ENCODE measurements at regions not wholly inside any gene's neighbourhood (a gene's known extent, or its start where the extent isn't known, plus 50 kb on each side); places are given as distances from the start of the nearest gene placed in this dataset.
"Not testable (repeated sequence)": the region's sequence is repeated elsewhere in the genome, so short reads cannot be mapped to it uniquely, and the experiment has no call there.

- H3K4me1 ChIP-seq (ENCODE audit: control insufficient read depth in 1 of 2, insufficient read depth in 2 of 2, low read length in 2 of 2): no peaks in the 10 kb centered on the region
- Mint-ChIP-seq H3K4me1 (no peaks in the 10 kb centered on the region), H3K9me3 (peaks cover 4 to 14% (median 12%) of the 10 kb centered on the region in 7 donors), H3K36me3 (no peaks in the 10 kb centered on the region), H3K27me3 (ENCODE audit: low read depth in 3 of 3) (peaks cover 0 to 3% (median 0%) of the 10 kb centered on the region in 3 donors), H3K4me3 (no peak overlapping the region), H3K27ac (no peak overlapping the region)
- no peaks in the 10 kb centered on the region for H4K20me1 ChIP-seq (ENCODE audit: insufficient read depth, low read length)
- intact Hi-C loops (cut with micrococcal nuclease): no loop called here
- DNase-seq: no peak
- H3K4me3 ChIP-seq (replicated peaks in 1 of 3; ENCODE audit: low read depth in 2 of 3, low read length in 3 of 3): no peak overlapping the region
- H3K9me3 ChIP-seq (replicated peaks in 1 of 2; ENCODE audit: control insufficient read depth in 1 of 2, insufficient read depth in 1 of 2, low read length in 2 of 2): peaks cover 4 to 9% of the 10 kb centered on the region in 2 donors
- no CpG with 5 or more reads among the region's 1 CpG for WGBS (ENCODE audit: insufficient coverage)
- no peaks in the 10 kb centered on the region for H3K79me2 ChIP-seq (ENCODE audit: insufficient read depth, low read length)
- no peaks in the 10 kb centered on the region for H3K36me3 ChIP-seq (replicated peaks in 1 of 2; ENCODE audit: control insufficient read depth in 1 of 2, insufficient read depth in 2 of 2, low read length in 2 of 2)
- H2AFZ ChIP-seq (ENCODE audit: insufficient read depth, low read depth, low read length, poor library complexity, severe bottlenecking): no peak overlapping the region
- H3K9ac ChIP-seq (ENCODE audit: insufficient read depth, low read length, poor library complexity, severe bottlenecking): no peak overlapping the region
- no peaks in the 10 kb centered on the region for H3K27me3 ChIP-seq (ENCODE audit: control insufficient read depth in 2 of 2, insufficient read depth in 2 of 2, low read length in 2 of 2)
- no peak for TF ChIP-seq CTCF (IDR thresholded peaks at IDR 0.05)
- no peak overlapping the region for H3K4me2 ChIP-seq (replicated peaks; ENCODE audit: extremely low read depth, low read length, poor library complexity, severe bottlenecking)
- no peak overlapping the region for H3K27ac ChIP-seq (ENCODE audit: low read depth in 1 of 2, low read length in 2 of 2)
Observed at GRCh38 chr2:123609077-123609476, 416.0 kb upstream of the CNTNAP5 start.

GRCh38 chr2:123614596-123614995, 410.5 kb upstream of the CNTNAP5 start:
- Histone ChIP-seq H3K4me3 (replicated peaks in 1 of 3; ENCODE audit: low read depth in 2 of 3, low read length in 3 of 3) (no peak overlapping the region), H3K27me3 (ENCODE audit: control insufficient read depth in 2 of 2, insufficient read depth in 2 of 2, low read length in 2 of 2) (no peaks in the 10 kb centered on the region), H3K9ac (ENCODE audit: insufficient read depth, low read length, poor library complexity, severe bottlenecking) (no peak overlapping the region), H4K20me1 (ENCODE audit: insufficient read depth, low read length) (no peaks in the 10 kb centered on the region), H3K36me3 (replicated peaks in 1 of 2; ENCODE audit: control insufficient read depth in 1 of 2, insufficient read depth in 2 of 2, low read length in 2 of 2) (no peaks in the 10 kb centered on the region), H3K4me2 (replicated peaks; ENCODE audit: extremely low read depth, low read length, poor library complexity, severe bottlenecking) (no peak overlapping the region), H3K79me2 (ENCODE audit: insufficient read depth, low read length) (no peaks in the 10 kb centered on the region), H3K27ac (ENCODE audit: low read depth in 1 of 2, low read length in 2 of 2) (no peak overlapping the region), H3K4me1 (ENCODE audit: control insufficient read depth in 1 of 2, insufficient read depth in 2 of 2, low read length in 2 of 2) (no peaks in the 10 kb centered on the region), H2AFZ (ENCODE audit: insufficient read depth, low read depth, low read length, poor library complexity, severe bottlenecking) (no peak overlapping the region), H3K9me3 (replicated peaks in 1 of 2; ENCODE audit: control insufficient read depth in 1 of 2, insufficient read depth in 1 of 2, low read length in 2 of 2) (peaks cover 4 to 28% of the 10 kb centered on the region in 2 donors)
- Mint-ChIP-seq H3K36me3 (no peaks in the 10 kb centered on the region), H3K9me3 (peaks cover 7 to 29% (median 18%) of the 10 kb centered on the region in 7 donors), H3K27ac (no peak overlapping the region), H3K27me3 (ENCODE audit: low read depth in 3 of 3) (peaks cover 0 to 2% (median 0%) of the 10 kb centered on the region in 3 donors), H3K4me3 (no peak overlapping the region), H3K4me1 (no peaks in the 10 kb centered on the region)
- intact Hi-C loops (cut with micrococcal nuclease): no loop called here
- no peak for TF ChIP-seq CTCF (IDR thresholded peaks at IDR 0.05)
- no peak for DNase-seq

GRCh38 chr2:123618642-123619041, 406.4 kb upstream of the CNTNAP5 start:
- H3K36me3 Mint-ChIP-seq; H3K27me3 Mint-ChIP-seq (ENCODE audit: low read depth in 3 of 3); H3K4me3 ChIP-seq (replicated peaks in 1 of 3; ENCODE audit: low read depth in 2 of 3, low read length in 3 of 3); H2AFZ ChIP-seq (ENCODE audit: insufficient read depth, low read depth, low read length, poor library complexity, severe bottlenecking); H4K20me1 ChIP-seq (ENCODE audit: insufficient read depth, low read length); H3K27ac Mint-ChIP-seq; H3K4me1 Mint-ChIP-seq; intact Hi-C loops (cut with micrococcal nuclease); H3K4me2 ChIP-seq (replicated peaks; ENCODE audit: extremely low read depth, low read length, poor library complexity, severe bottlenecking); H3K9ac ChIP-seq (ENCODE audit: insufficient read depth, low read length, poor library complexity, severe bottlenecking); H3K4me1 ChIP-seq (ENCODE audit: control insufficient read depth in 1 of 2, insufficient read depth in 2 of 2, low read length in 2 of 2); H3K27ac ChIP-seq (ENCODE audit: low read depth in 1 of 2, low read length in 2 of 2); DNase-seq; H3K4me3 Mint-ChIP-seq; H3K27me3 ChIP-seq (ENCODE audit: control insufficient read depth in 2 of 2, insufficient read depth in 2 of 2, low read length in 2 of 2); H3K79me2 ChIP-seq (ENCODE audit: insufficient read depth, low read length); H3K36me3 ChIP-seq (replicated peaks in 1 of 2; ENCODE audit: control insufficient read depth in 1 of 2, insufficient read depth in 2 of 2, low read length in 2 of 2): not testable (repeated sequence)
- H3K9me3 ChIP-seq (replicated peaks in 1 of 2; ENCODE audit: control insufficient read depth in 1 of 2, insufficient read depth in 1 of 2, low read length in 2 of 2): peaks cover 0 to 22% of the 10 kb centered on the region in 2 donors
- 100% methylated on average over 5 of the region's 8 CpGs for WGBS (ENCODE audit: insufficient coverage)
- peaks cover 3 to 23% (median 8%) of the 10 kb centered on the region in 7 donors for H3K9me3 Mint-ChIP-seq

Measured in CD14-positive monocyte (primary cell).